Right ventricle myocardium inferior (tissue), 1 donor: ENCODE measurements at regions not wholly inside any gene's neighbourhood (a gene's known extent, or its start where the extent isn't known, plus 50 kb on each side); places are given as distances from the start of the nearest gene placed in this dataset.

Experiments
- ATAC-seq: fragments of 200-7000 bp; cut with Tn5 transposase; one replicate; pipeline ENCODE4 v1.9.1; 2020; ENCODE audit warnings: mild to moderate bottlenecking, moderate library complexity
- DNase-seq: peaks from one replicate; pipeline ENCODE4 v3.0.0; 2021; ENCODE audit errors: missing footprints
- intact Hi-C: fragments of 100-400 bp; cut with DNase I; formaldehyde crosslinking; loops from one replicate; pipeline ENCODE4 v1.11.0; 2022
- donor health status: DM: no; HTN: yes; CAD: no; lungs with severe emphysema.

- DNase-seq: no peak
- intact Hi-C loops: no loop called here
These were observed 55.2 kb upstream of the KCNH8 start for GRCh38 chr3:19093084-19093483.

DNA sequence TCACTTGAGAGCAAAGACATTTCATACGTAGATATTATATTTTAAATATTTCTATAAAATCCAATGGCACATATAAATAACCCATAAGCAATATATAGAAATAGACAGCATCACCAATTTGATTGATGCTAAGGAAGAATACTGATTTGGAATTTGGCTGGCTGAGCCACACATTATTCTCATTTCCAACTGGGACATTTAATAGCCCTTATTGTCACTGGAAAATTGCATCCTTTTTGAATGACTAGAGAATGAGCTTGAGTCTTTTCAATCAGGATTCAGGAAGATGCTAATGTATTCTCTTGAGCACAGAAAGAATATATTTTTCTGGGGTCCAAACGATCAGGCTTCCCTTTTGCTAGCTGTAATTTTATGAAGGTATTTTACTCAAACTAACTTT, 70.9 kb upstream of the KCNH8 start:
- intact Hi-C loops: no loop called here
- ATAC-seq (no peak), DNase-seq (no peak)

More at GRCh38 chr3:19093084-19093483, 55.2 kb upstream of the KCNH8 start:
- ATAC-seq: no peak

GRCh38 chr3:19075037-19075436, 73.3 kb upstream of the KCNH8 start:
- no peak for ATAC-seq
- DNase-seq: no peak
- intact Hi-C loops: no loop called here

DNA sequence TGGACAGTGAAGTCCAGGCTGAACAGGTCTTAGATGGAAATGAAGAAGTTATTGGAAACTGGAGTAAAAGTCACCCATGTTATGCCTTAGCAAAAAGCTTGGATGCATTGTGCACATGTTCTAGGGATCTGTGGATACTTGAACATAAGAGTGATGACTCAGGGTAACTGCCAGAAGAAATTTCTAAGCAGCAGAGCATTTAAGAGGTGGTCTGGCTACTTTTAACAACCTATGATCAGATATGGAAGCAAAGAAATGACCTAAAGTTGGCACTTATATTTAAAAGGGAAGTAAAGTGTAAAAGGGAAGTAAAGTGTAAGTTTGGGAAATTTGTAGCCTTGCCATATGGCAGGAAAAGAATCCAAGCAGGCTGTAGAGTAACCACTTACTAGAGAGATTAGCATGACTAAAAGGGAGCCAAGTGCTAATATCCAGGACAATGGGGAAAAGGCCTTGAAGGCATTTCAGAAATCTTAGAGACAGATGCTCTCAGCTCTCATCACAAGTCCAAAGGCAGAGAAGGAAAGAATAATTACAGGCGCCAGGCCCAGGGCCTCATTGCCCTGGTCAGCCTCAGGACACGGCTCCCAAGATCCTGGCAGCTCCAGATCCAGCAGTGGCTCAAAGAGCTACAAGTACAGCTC, 73.9 kb upstream of the KCNH8 start:
- intact Hi-C loops: no loop called here

GRCh38 chr3:19073341-19074105, 74.8 kb upstream of the KCNH8 start:
- ATAC-seq: no peak
- intact Hi-C loops: no loop called here
- no peak for DNase-seq

More for the DNA sequence above, 73.9 kb upstream of the KCNH8 start:
- DNase-seq (no peak), ATAC-seq (no peak)

DNA sequence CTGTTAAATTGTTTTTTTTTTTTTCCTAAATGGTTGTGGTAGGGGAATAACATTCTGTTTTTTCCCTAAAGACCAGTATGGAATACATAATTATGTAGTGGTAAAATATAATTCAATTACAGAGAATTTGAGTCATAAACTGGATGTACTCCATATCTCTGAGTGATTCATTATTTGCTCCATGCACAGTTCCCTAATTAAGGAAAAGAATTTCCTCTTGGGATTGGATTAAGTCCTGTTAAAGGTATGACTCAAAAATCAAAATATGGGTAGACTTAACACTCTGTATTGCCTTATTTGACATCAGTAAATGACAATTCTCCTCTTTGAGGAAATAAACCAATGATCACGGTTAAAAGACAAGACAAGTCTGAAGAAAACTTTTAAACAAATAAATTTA, 78.0 kb upstream of the KCNH8 start:
- no peak for ATAC-seq
- intact Hi-C loops: no loop called here
- no peak for DNase-seq

GRCh38 chr3:19065027-19065426, 83.3 kb upstream of the KCNH8 start:
- DNase-seq (no peak), ATAC-seq (no peak)
- intact Hi-C loops: loop anchor here (10.0 kb wide), 1 partner anchor 800 kb away; no protein-coding TSS in a partner anchor

- intact Hi-C loops: loop anchor here (10.0 kb wide), 1 partner anchor 801 kb away; no protein-coding TSS in a partner anchor
- DNase-seq (no peak), ATAC-seq (no peak)
These were observed 84.4 kb upstream of the KCNH8 start for GRCh38 chr3:19063936-19064335.

- no peak for DNase-seq
- intact Hi-C loops: loop anchor here (10.0 kb wide), 1 partner anchor 804 kb away; no protein-coding TSS in a partner anchor
- no peak for ATAC-seq
These were observed 87.9 kb upstream of the KCNH8 start for GRCh38 chr3:19060404-19060803.

DNA sequence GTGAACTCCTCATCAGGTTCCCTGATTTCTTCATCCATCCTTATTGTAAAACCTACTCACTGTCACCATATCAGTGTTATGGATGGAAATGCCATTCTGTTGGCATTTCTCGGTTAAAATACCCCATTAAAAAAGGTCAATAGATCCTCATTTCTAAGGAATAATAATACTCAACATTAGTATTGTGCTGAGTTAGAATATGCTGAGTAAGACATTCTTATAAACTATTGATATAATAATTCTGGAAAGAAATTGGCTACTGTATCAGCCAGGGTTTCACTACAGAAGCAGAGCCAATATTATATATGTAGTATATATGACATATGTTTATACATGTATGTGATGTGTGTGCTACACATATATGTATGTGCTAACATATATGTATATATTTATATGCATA, 95.4 kb upstream of the KCNH8 start:
- ATAC-seq (no peak), DNase-seq (no peak)
- intact Hi-C loops: no loop called here

DNA sequence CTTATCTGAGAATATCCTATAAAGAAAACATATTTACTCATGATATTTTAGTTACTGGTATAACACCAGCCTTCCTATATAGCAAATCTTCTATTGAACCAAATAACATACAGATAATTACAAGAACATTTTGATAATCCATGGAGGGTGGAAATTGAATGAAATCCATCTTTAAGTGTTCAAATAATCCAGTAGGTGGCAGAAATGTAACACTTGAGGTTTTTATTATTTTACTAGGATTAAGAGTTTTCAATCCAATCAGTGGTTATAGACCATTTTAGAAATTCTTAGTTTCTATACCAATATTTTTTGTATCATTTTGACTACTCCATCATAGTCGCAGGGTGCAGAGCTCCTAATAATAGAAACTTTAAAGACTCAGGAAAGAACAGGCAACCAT, 101.9 kb upstream of the KCNH8 start:
- no peak for DNase-seq
- intact Hi-C loops: no loop called here

GRCh38 chr3:19030522-19030839, 117.8 kb upstream of the KCNH8 start:
- no peak for ATAC-seq

More for the DNA sequence above, 101.9 kb upstream of the KCNH8 start:
- ATAC-seq: no peak

DNA sequence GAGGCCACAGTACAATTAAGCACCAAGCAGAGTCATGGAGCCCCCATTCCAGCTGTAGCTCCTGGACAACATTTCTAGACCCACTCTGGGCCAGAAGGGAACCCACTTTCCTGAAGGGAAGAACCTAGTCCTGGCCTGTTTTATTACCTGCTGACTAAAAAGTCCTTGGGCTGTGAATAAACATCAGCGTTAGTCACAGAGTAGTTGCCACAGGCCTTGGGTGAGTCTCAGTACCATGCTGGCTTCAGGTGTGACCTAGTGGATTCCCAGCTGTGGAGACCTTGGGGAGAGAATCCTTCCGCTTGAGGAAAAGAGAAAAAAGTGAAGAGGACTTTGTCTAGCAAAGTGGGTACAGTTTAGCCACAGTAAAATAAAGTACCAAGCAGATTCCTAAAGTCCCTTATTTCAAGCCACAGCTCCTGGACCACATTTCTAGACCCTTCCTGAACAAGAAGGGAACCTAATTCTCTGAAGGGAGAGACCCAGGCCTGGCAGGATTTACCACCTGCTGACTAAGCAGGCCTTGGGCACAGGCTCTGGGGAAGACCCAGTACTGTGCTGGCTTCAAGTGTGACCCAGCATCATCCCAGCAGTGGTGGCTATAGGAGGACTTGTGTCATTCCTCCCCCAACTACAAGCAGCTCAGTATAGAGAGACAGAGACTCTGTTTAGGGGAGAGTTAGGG, 118.3 kb upstream of the KCNH8 start:
- intact Hi-C loops: loop anchor here (2.0 kb wide), 1 partner anchor 471 kb away; no protein-coding TSS in a partner anchor
- DNase-seq (no peak), ATAC-seq (no peak)

More at GRCh38 chr3:19030522-19030839, 117.8 kb upstream of the KCNH8 start:
- no peak for DNase-seq
- intact Hi-C loops: loop anchor here (2.0 kb wide), 1 partner anchor 472 kb away; no protein-coding TSS in a partner anchor

DNA sequence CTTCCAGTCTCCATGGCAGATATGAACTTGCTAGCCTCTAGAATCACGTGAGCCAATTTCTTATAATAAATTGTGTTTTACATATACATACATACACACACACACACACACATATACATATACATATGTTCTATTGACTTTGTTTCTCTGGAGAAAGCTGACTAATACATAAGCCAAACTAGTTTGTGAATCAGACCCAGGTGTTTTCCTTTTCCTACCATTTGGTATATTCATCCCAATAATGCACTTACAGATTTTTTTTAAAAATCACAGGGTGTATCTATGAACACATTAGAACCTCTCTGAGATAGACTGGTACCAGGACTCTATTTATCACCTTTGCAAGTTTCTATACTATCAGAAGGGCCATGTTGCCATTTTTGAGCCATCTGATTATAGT, 122.9 kb upstream of the KCNH8 start:
- intact Hi-C loops: no loop called here
- ATAC-seq (no peak), DNase-seq (no peak)

GRCh38 chr3:19022546-19022945, 125.8 kb upstream of the KCNH8 start:
- intact Hi-C loops: no loop called here
- DNase-seq (no peak), ATAC-seq (no peak)

DNA sequence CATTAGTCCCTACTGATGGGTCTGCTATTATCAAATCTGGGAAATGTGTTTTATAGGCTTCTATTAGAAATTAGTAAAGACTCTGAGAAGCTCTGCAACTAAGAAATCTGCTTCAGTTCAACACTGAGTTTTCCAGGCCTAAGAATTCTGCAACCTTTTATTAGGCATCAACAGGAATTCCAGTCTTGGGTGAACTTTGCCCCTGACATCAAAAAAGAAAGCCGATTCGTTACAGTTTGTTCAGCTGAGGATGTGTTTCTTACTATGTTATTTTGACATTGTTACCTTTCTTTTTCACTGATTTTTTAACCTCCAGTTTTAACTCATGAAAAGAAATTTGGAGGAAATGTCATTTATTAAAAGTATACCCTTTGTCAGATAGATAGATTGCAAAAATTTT, 131.5 kb upstream of the KCNH8 start:
- intact Hi-C loops: no loop called here
- no peak for DNase-seq
- no peak for ATAC-seq

DNA sequence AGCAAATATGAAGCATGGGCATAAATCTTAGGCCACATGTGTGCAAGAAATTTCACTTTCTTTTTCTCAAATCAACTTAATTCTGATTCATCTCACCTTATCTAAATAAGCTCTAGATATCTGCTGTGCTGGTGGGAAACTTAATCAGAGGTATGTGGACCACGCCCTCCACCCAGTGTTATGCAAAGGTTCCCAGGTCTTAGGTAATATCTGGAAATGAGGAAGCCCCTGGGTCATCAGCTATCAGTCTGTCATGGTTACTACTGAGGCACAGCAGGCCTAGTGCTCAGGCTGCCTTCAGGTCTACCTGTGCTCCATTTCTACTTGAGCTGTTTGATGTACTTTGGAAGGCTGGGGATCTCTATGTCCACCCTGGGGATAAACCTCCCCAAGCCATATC, 134.4 kb upstream of the KCNH8 start:
- DNase-seq (no peak), ATAC-seq (no peak)
- intact Hi-C loops: no loop called here

DNA sequence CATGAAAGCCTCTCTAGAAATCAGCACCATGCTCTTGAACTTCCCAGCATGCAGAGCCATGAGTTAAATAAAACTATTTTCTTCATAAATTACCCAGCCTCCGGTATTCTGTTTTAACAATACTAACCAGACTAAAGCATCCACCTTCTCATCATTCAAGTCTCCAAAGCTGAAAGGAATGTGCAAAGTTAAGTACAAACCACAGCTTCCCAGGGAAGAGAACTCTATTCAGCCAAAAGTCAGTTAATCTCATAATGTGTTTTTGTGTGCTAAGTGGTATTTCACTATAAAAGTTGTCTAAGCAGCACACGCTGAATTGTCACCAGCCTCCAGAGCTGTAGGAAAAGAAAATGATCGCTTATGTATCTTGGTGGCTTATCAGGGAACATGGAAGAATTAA, 135.5 kb upstream of the KCNH8 start:
- intact Hi-C loops: no loop called here
- DNase-seq (no peak), ATAC-seq (no peak)

DNA sequence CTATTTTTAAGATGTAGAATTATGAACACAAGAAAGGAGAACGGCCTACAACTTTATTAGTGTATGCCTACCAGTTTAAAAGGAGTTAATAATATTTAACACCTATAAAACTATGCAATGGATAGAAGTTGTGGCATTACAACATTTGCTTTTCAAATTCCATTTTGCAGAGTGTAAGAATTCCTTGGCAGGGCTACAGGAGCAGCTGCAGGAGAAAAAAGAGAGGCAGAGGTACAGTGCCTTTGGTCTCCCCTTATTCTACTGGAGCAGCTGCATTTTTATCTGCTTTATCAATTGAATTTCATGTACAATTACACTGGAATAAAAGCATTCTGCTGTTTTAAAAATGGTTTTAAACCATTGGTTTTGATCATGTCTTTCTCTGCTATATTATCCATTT, 145.7 kb upstream of the KCNH8 start:
- DNase-seq (no peak), ATAC-seq (no peak)
- intact Hi-C loops: no loop called here

GRCh38 chr3:18998069-18998468, 150.2 kb upstream of the KCNH8 start:
- intact Hi-C loops: no loop called here
- peak; percentile 89 for ATAC-seq
- DNase-seq: no peak
